ENCODE measurements at regions not wholly inside any gene's neighbourhood (a gene's known extent, or its start where the extent isn't known, plus 50 kb on each side); places are given as distances from the start of the nearest gene placed in this dataset.

GRCh38 chr1:29894311-29894710, 658.0 kb downstream of the PTPRU start:
- Histone ChIP-seq H3K27ac (no peak overlapping the region), H3K9me3 (no peaks in the 10 kb centered on the region), H3K4me1 (no peaks in the 10 kb centered on the region), H3K36me3 (no peaks in the 10 kb centered on the region), H3K27me3 (peaks cover 0 to 27% of the 10 kb centered on the region in 2 donors), H3K4me3 (no peak overlapping the region)
- intact Hi-C loops (cut with DNase I; ENCODE audit: low total_unique reads) = no loop called here
- DNase-seq (ENCODE audit: low spot score in 2 of 2) = no peak
- TF ChIP-seq CTCF (IDR thresholded peaks at IDR 0.05) (no peak), POLR2A (IDR thresholded peaks at IDR 0.05) (no peak), POLR2AphosphoS5 (IDR thresholded peaks at IDR 0.05) (no peak)

- intact Hi-C loops (cut with DNase I; ENCODE audit: low total_unique reads) = no loop called here
- DNase-seq (ENCODE audit: low spot score in 2 of 2) = no peak
- H3K36me3 ChIP-seq = no peaks in the 10 kb centered on the region
- H3K9me3 ChIP-seq = no peaks in the 10 kb centered on the region
- H3K4me3 ChIP-seq = no peak overlapping the region
- H3K27ac ChIP-seq = no peak overlapping the region
- no peaks in the 10 kb centered on the region for H3K4me1 ChIP-seq
- TF ChIP-seq POLR2A (IDR thresholded peaks at IDR 0.05) (no peak), POLR2AphosphoS5 (IDR thresholded peaks at IDR 0.05) (no peak), CTCF (IDR thresholded peaks at IDR 0.05) (no peak)
- peaks cover 0 to 27% of the 10 kb centered on the region in 2 donors for H3K27me3 ChIP-seq
Observed at GRCh38 chr1:29893806-29894205, 657.5 kb downstream of the PTPRU start.

GRCh38 chr1:29893046-29893723, 656.9 kb downstream of the PTPRU start:
- TF ChIP-seq POLR2AphosphoS5 (IDR thresholded peaks at IDR 0.05) (no peak), POLR2A (IDR thresholded peaks at IDR 0.05) (no peak), CTCF (IDR thresholded peaks at IDR 0.05) (no peak)
- DNase-seq (ENCODE audit: low spot score in 2 of 2) = no peak
- intact Hi-C loops (cut with DNase I; ENCODE audit: low total_unique reads) = no loop called here
- H3K9me3 ChIP-seq = no peaks in the 10 kb centered on the region
- H3K36me3 ChIP-seq = no peaks in the 10 kb centered on the region
- H3K27ac ChIP-seq = no peak overlapping the region
- H3K27me3 ChIP-seq = peaks cover 0 to 27% of the 10 kb centered on the region in 2 donors
- no peaks in the 10 kb centered on the region for H3K4me1 ChIP-seq
- no peak overlapping the region for H3K4me3 ChIP-seq

- Histone ChIP-seq H3K4me1 (no peaks in the 10 kb centered on the region), H3K27me3 (peaks cover 0 to 27% of the 10 kb centered on the region in 2 donors), H3K4me3 (no peak overlapping the region), H3K27ac (no peak overlapping the region), H3K9me3 (no peaks in the 10 kb centered on the region), H3K36me3 (no peaks in the 10 kb centered on the region)
- TF ChIP-seq CTCF (IDR thresholded peaks at IDR 0.05) (no peak), POLR2AphosphoS5 (IDR thresholded peaks at IDR 0.05) (no peak), POLR2A (IDR thresholded peaks at IDR 0.05) (no peak)
- intact Hi-C loops (cut with DNase I; ENCODE audit: low total_unique reads) = no loop called here
- no peak for DNase-seq (ENCODE audit: low spot score in 2 of 2)
Observed at GRCh38 chr1:29892247-29892646, 655.9 kb downstream of the PTPRU start.

GRCh38 chr1:29890201-29890959, 654.1 kb downstream of the PTPRU start:
- H3K4me3 ChIP-seq = no peak overlapping the region
- no peaks in the 10 kb centered on the region for H3K36me3 ChIP-seq
- no peak for DNase-seq (ENCODE audit: low spot score in 2 of 2)
- H3K27ac ChIP-seq = no peak overlapping the region
- no peaks in the 10 kb centered on the region for H3K9me3 ChIP-seq
- peaks cover 0 to 25% of the 10 kb centered on the region in 2 donors for H3K27me3 ChIP-seq
- H3K4me1 ChIP-seq = no peaks in the 10 kb centered on the region
- TF ChIP-seq POLR2AphosphoS5 (IDR thresholded peaks at IDR 0.05) (no peak), CTCF (IDR thresholded peaks at IDR 0.05) (no peak), POLR2A (IDR thresholded peaks at IDR 0.05) (no peak)
- intact Hi-C loops (cut with DNase I; ENCODE audit: low total_unique reads) = no loop called here
